HPDE6-E6E7 (cell line): ENCODE measurements at regions not wholly inside any gene's neighbourhood (a gene's known extent, or its start where the extent isn't known, plus 50 kb on each side); places are given as distances from the start of the nearest gene placed in this dataset.

Source experiments
- DNase-seq: peaks from one replicate; pipeline ENCODE4 v3.0.0; 2011; ENCODE audit warnings: missing footprints; ENCODE audit errors: extremely low spot score

DNA sequence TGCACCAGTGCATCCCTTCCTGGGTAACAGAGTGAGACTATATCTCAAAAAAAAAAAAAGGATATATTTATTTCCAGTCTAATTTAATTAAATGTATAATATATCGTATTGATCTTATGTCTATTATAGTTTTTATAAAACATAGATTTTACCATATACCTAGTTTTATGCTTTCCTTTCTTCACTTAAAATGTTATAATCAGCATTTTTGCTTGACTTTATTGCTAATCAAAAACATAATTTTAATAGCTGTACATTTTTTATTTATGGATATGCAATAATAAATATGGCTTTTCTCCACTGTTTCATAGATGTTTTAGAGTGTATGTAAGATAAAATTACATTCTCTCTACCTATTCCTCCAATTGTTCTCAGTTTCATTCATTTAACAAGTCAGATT is 958.0 kb downstream of the EPHA4 start:
- DNase-seq = no peak

DNA sequence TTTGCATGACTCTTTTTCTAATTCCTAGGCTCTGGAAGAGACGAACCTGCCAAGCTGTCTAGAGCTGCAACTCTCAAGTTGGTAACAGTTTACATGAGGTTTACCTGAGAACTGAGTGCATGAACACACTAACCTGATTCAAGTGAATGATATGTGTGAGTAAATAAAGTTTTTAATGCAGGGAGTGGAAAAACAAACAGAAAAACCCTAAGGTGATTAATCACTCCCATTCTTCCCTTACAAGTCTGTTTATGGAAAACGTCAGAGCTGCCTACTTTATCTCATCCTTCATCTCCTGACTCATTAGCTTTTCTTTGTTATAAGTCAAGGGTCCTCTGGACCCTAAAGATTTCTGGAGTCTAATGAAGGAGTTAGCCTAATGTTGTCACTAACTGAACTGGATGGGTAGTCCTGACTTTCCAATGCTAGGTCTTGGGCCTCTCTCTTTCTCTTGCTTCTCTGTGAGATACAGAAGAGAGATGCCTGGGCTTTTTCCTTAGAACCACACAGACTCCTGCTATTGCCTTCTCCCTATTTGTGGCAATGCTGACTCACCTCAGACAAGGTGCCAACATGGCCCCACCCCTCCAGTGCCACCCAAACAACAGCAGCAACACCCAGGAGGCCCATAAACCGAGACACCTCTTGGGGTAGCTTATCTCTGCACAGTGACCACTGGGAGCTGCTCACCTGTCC is 952.4 kb downstream of the EPHA4 start:
- peak; percentile 42 for DNase-seq

DNA sequence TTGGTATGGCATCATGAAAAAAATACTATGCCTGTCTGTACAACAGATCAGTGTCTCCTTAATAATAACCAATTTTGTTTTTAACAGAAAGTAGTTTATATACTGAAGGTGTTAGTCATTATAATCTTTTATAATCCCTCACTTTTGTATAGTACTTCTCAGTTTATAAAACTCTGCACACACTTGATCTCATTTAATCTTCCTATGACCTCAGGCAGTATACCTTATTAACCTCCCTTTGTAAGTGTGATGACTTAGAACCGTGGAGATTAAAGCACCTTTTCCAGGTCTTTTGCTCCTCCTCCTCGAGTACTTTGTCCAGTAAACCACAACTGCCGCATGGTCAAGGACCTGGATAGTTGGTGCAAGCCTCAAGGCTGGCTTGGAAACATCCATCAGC is 945.5 kb downstream of the EPHA4 start:
- DNase-seq = no peak

DNA sequence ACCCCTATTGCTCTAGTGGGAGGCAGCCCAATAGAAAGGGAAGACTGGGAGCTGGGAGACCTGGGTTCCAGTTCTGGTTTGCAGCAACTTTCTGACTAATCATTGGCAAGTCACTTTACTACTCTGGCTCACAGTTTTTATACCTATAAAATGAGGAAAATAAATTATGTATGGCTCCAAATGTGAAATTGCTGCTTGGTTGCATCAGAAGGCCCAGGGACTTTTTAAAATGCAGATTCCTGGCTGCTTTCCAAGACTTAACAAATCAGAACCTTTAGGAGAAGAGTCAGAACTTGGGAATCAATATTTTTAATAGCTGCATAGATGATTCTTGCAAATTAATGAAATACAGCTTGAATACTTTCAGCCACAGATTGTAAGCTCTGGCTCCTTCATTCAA is 943.9 kb downstream of the EPHA4 start:
- DNase-seq = no peak

- no peak for DNase-seq
Observed at GRCh38 chr2:220641137-220641536, 931.0 kb downstream of the EPHA4 start.

- DNase-seq = no peak
Observed at GRCh38 chr2:220646424-220646823, 925.7 kb downstream of the EPHA4 start.

DNA sequence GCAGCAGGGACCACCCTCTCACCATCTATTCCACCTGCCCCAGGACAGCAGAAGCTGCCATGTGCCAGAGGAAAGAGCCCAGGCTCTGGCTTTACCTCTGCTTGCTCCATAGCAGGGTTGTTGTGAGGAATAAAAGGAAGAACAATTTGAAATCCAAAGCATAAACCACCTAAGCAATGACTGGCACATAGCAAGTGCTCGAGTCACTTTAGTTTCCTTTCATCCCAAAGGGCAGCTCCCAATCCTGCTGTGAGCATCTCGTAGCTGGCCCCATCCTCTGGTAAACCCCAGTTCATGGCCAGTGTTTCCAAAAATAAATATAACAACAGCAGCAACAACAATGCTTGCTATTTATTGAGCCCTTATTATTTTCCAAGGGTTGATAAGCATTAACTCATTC is 923.5 kb downstream of the EPHA4 start:
- DNase-seq = no peak

- no peak for DNase-seq
Observed at GRCh38 chr2:220653776-220654175, 918.3 kb downstream of the EPHA4 start.

DNA sequence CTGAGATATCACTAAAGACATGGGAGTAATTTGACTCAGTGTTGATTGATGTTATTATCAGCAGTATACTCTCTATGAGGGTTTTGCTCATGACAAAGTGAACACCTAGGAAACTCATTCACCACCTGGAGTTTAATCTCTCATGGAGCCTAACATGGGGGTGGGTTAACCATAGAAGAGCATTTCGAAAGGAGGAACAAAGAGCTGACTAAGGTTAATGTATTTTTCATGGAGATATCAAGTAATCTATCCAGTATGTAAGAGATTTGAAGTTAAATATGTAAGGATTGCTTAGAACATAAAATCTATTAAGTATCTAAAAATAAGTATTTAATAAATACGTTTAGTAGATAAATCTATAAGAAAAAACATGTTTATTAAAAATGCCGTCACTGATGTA is 917.8 kb downstream of the EPHA4 start:
- no peak for DNase-seq

- DNase-seq = peak; percentile 10
Observed at GRCh38 chr2:220660277-220661145, 911.6 kb downstream of the EPHA4 start.

DNA sequence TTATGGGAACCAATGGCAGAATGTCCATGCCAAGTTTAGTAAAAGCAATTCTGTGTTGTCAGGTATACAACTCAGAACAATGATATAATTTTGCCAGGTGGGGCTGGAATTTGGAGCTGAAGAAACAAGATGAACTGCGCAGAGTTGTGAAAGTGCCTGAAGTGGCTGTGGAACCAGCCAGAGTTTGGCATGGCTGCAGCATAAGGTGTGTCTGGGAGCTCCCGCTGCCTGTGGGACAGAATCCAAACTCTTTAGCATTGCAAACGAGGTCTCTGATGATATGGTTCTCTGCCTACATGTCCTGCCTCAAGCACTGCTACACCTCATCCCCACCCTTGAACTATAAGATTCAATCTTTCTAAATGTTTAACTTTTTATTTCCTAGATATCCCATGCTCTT is 909.7 kb downstream of the EPHA4 start:
- DNase-seq = no peak

DNA sequence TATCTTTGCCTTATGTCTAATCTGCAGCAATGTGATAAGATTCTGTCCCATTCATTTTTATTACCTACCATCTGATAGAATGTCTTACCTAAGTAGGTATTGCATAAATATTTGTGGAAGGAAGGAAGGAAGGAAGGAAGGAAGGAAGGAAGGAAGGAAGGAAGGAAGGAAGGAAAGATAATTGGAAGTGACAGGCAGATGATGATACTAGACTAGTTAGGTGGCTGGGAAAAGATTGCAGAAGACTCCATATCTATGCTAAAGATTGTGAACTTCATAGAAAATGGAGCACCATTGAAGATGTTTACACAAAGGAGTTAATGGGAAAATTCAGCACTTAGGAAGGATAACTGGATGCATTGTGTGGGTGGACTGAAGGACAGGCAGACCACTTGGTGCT is 909.0 kb downstream of the EPHA4 start:
- DNase-seq = no peak

GRCh38 chr2:220664272-220665107 is 907.6 kb downstream of the EPHA4 start:
- DNase-seq = no peak

DNA sequence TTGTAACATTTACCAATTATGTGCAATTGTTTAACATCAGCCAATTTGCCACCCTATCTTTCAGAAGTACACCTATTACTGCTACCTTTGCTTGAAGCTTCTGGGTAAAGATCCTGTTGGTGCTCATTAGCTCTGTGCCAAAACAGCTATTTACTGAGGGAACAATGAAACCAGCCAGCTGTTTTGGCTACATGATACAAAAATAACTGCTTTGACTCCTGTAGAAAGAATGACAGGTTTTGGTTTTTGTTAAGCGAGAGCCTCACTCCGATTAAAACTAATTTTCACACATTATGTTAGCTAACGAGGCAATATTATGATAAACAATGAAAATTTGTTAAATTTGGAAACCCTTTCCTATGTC is 907.0 kb downstream of the EPHA4 start:
- DNase-seq = no peak

DNA sequence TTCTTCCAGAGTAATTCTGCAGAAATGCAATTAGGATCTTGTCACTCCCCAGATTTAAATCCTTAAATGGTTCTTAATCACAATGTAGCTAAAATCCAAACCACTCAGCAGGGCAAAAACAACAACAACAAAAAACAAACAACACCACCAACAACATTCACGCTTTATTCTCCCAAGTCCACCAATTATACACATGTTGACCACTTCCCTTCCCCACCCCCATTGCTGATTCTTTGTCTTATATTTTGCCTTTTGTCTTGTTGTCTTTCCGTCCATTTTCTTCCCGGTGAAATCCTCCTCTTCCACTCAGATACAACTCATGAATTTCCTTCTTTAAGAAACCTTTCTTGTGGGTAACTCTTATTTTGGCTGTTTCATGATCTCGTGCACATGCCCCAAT is 902.8 kb downstream of the EPHA4 start:
- DNase-seq = no peak

DNA sequence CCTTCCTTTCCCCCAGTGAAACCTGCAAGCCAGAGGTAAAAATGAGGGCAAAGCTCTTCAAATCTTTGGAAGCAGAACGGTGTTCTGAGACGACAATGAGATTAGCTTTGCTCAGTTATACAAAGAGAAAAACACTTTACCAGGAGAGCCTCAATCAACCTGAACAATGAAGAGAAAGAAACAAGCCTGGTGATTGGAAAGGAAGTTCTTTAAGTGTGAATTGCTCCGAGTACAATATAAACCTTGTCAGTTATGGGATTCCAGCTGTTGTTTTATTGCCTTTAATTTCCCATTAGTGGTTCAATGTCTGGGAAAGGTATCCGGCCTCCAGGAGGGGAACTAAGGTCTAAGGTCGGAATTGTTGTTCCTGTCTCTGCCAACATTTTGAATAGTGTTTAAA is 901.6 kb downstream of the EPHA4 start:
- DNase-seq = no peak

GRCh38 chr2:220673151-220673874 is 898.8 kb downstream of the EPHA4 start:
- DNase-seq = no peak

- DNase-seq = no peak
Observed at GRCh38 chr2:220674033-220674432, 898.1 kb downstream of the EPHA4 start.

GRCh38 chr2:220676695-220677094 is 895.4 kb downstream of the EPHA4 start:
- DNase-seq = no peak

GRCh38 chr2:220678943-220679342 is 893.2 kb downstream of the EPHA4 start:
- no peak for DNase-seq

DNA sequence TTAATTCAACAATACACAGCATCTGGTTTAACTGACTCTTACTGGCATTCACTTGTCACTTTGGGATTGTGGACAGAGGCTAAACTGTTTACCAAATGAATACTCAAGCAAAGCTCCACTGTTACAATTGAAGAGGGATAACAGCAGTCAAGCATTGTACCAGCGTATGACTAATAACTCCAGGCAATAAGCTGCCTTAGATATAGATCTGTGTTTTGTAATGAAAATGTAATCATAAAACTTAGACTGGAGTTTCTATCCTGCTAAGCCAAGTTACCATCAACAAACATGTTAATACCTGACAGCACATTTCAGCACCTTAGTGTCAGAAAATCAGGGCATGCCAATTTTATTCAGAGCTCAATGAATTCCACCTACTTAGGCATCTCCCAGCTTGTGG is 889.5 kb downstream of the EPHA4 start:
- peak; percentile 13 for DNase-seq

DNA sequence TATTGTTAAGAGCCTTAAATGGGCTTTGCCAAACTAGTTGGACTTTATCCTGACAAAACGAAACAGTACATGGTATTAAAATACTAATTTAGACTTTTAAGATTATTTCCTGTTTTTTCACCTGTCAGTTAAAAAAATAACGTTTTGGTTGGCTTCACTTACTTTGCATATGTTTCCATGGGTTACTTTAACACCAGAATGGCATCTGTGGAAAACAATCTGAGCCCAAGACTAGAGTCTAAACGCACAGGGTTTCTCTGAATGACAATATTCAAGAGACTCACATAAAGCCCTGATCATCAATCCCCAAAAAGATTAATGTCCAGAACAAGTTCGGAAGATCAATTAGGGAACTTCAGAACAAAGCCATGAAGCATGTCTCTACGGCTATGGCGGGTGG is 888.0 kb downstream of the EPHA4 start:
- no peak for DNase-seq
